RWPE1 (cell line): ENCODE measurements at regions not wholly inside any gene's neighbourhood (a gene's known extent, or its start where the extent isn't known, plus 50 kb on each side); places are given as distances from the start of the nearest gene placed in this dataset.

Experiments used
- CTCF ChIA-PET: fragments of 350-600 bp; sonication (Branson Sonifier 250); formaldehyde crosslinking; extraction: SDS; loops from one replicate; lab custom pipeline; 2021; lab: Yijun Ruan, JAX
- POLR2A ChIA-PET: fragments of 400-600 bp; formaldehyde crosslinking; extraction: SDS; loops from one replicate; lab custom pipeline; 2020; ENCODE audit warnings: antibody characterized with exemption; ENCODE audit not compliant: low non-redundant PET; lab: Yijun Ruan, JAX
- DNase-seq: peaks from one replicate; pipeline ENCODE4 v3.0.0; 2012; ENCODE audit warnings: low spot score
- H3K27ac ChIP-seq: fragments of 450-650 bp; 2 replicates; pipeline ENCODE4 v1.5.1; 2017
- TF ChIP-seq, protein P1 (sequence below): fragments of 450-650 bp; conservative IDR thresholded peaks from 2 replicates; pipeline ENCODE4 v1.5.1; 2017; ENCODE audit warnings: low read depth, mild to moderate bottlenecking

- ChIA-PET POLR2A (no interaction called here), CTCF (no interaction called here)
- TF ChIP-seq, protein P1, sequence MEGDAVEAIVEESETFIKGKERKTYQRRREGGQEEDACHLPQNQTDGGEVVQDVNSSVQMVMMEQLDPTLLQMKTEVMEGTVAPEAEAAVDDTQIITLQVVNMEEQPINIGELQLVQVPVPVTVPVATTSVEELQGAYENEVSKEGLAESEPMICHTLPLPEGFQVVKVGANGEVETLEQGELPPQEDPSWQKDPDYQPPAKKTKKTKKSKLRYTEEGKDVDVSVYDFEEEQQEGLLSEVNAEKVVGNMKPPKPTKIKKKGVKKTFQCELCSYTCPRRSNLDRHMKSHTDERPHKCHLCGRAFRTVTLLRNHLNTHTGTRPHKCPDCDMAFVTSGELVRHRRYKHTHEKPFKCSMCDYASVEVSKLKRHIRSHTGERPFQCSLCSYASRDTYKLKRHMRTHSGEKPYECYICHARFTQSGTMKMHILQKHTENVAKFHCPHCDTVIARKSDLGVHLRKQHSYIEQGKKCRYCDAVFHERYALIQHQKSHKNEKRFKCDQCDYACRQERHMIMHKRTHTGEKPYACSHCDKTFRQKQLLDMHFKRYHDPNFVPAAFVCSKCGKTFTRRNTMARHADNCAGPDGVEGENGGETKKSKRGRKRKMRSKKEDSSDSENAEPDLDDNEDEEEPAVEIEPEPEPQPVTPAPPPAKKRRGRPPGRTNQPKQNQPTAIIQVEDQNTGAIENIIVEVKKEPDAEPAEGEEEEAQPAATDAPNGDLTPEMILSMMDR = no peak
- DNase-seq = no peak
- H3K27ac ChIP-seq = no peak overlapping the region
Measured at GRCh38 chr1:80509965-80510522, 1290.7 kb upstream of the ADGRL2 start.

- ChIA-PET POLR2A (no interaction called here), CTCF (interaction anchor here (0.6 kb wide), 1 partner anchor 665 kb away, joined by 3 read pairs; no protein-coding TSS in a partner anchor)
- no peak overlapping the region for H3K27ac ChIP-seq
- TF ChIP-seq, protein P1 = no peak
- no peak for DNase-seq
Measured at GRCh38 chr1:80506216-80506615, 1294.5 kb upstream of the ADGRL2 start.

GRCh38 chr1:80498673-80499072 lies 1302.1 kb upstream of the ADGRL2 start:
- DNase-seq = no peak
- ChIA-PET CTCF (interaction anchor here (0.6 kb wide), 1 partner anchor 644 kb away, joined by 3 read pairs; no protein-coding TSS in a partner anchor), POLR2A (no interaction called here)
- TF ChIP-seq, protein P1 = no peak
- H3K27ac ChIP-seq = no peak overlapping the region

GRCh38 chr1:80495806-80496205 lies 1304.9 kb upstream of the ADGRL2 start:
- CTCF ChIA-PET = interaction anchor here (0.7 kb wide), 1 partner anchor 765 kb away, joined by 3 read pairs; no protein-coding TSS in a partner anchor
- TF ChIP-seq, protein P1 = no peak
- H3K27ac ChIP-seq = no peak overlapping the region
- POLR2A ChIA-PET = no interaction called here
- no peak for DNase-seq

DNA sequence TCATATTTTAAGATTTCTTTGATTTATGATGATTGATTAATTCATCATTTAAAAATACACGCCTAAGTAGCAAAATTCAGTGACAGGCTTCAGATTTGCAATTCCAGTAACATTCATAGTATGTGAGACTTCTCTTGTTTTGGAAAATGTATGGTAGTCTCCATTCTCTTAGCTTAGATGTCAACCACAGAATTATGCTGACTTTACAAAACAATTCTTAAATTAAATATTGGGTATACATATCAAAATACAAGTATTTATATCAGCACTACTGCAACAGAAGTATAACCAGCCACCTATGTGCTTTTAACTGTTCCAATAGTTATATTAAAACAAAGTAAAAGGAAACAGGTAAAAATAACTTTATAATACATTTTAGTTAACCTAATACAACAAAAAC lies 1328.6 kb upstream of the ADGRL2 start:
- ChIA-PET POLR2A (no interaction called here), CTCF (interaction anchor here (0.7 kb wide), 1 partner anchor 1286 kb away, joined by 3 read pairs; no protein-coding TSS in a partner anchor)
- H3K27ac ChIP-seq = no peak overlapping the region
- DNase-seq = no peak
- TF ChIP-seq, protein P1 = no peak

DNA sequence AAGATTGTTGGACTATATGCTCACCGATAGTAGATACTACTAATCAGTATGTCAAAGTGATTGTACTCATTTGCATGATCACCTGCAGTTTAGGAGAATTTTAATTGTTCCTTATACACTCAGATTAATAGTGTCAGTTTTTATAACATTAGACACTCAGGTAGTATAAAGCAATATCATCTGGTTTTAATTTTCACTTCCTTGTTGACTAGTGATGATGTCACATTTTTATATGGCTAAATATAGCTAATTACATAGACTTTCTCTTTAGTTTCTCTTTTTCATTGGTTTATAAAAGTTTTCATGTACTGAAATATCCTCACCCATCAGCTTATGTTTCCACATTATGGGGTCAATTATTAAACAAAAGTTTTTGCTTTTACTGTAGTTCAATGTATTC lies 1332.4 kb upstream of the ADGRL2 start:
- CTCF ChIA-PET = no interaction called here
- H3K27ac ChIP-seq = no peak overlapping the region
- no peak for DNase-seq
- POLR2A ChIA-PET = no interaction called here
- TF ChIP-seq, protein P1 = no peak
